Small intestine (tissue), 7 donors: ENCODE measurements at regions not wholly inside any gene's neighbourhood (a gene's known extent, or its start where the extent isn't known, plus 50 kb on each side); places are given as distances from the start of the nearest gene placed in this dataset.

Experiments
- DNase-seq, 2 donors: peaks; one replicate each; pipeline versions ENCODE4 v3.0.0 to v3.0.0-alpha.2; 2013
- FAIRE-seq: peaks from 2 replicates; lab custom pipeline; 2012; peaks lifted over from hg19 to GRCh38; lab: Jason Lieb, UNC
- H3K27ac ChIP-seq, 3 donors: one replicate each; pipeline ENCODE4 v1.5.1; 2013; ENCODE audit warnings: low read length in 2 of 3, mild to moderate bottlenecking in 2 of 3, control low read depth in 1 of 3, inconsistent platforms in 1 of 3, low read depth in 1 of 3, moderate library complexity in 1 of 3
- H3K27me3 ChIP-seq, 3 donors: one replicate each; pipeline ENCODE4 v1.6.1; 2013; ENCODE audit warnings: low read length in 3 of 3, inconsistent platforms in 1 of 3; ENCODE audit not compliant: control insufficient read depth in 3 of 3, insufficient read depth in 3 of 3
- H3K36me3 ChIP-seq, 3 donors: one replicate each; pipeline ENCODE4 v1.6.1; 2013; ENCODE audit warnings: low read length in 3 of 3, inconsistent platforms in 1 of 3, low read depth in 1 of 3, mild to moderate bottlenecking in 1 of 3, moderate library complexity in 1 of 3; ENCODE audit not compliant: control insufficient read depth in 3 of 3, insufficient read depth in 2 of 3
- H3K4me1 ChIP-seq, 3 donors: one replicate each; pipeline ENCODE4 v1.6.1; 2013; ENCODE audit warnings: low read length in 2 of 3, inconsistent platforms in 1 of 3, low read depth in 1 of 3, mild to moderate bottlenecking in 1 of 3, moderate library complexity in 1 of 3; ENCODE audit not compliant: control insufficient read depth in 3 of 3, insufficient read depth in 2 of 3
- H3K4me3 ChIP-seq, 3 donors: one replicate each; pipeline ENCODE4 v1.5.1; 2013; ENCODE audit warnings: low read length in 3 of 3, control low read depth in 1 of 3, inconsistent platforms in 1 of 3, low read depth in 1 of 3, mild to moderate bottlenecking in 1 of 3, moderate library complexity in 1 of 3
- H3K9me3 ChIP-seq, 2 donors: one replicate each; pipeline ENCODE4 v1.6.1; 2013; ENCODE audit warnings: low read depth in 1 of 2, low read length in 1 of 2; ENCODE audit not compliant: control insufficient read depth in 2 of 2, insufficient read depth in 1 of 2
- WGBS, 3 donors: extraction: QIAGEN DNeasy Blood & Tissue Kit; methylation state at CpG; one replicate each; pipeline ENCODE4 v1.1.7; 2013; 5-methylcytosine and 5-hydroxymethylcytosine counted together
- donor health status: healthy with polysubstance abuse.
- donor health status: control.
- donor health status: control.
- donor health status: Bipolar disorder and iron deficiency.
- donor health status: healthy.

- Histone ChIP-seq H3K36me3 (no peaks in the 10 kb centered on the region), H3K27ac (no peak overlapping the region), H3K4me3 (no peak overlapping the region), H3K27me3 (peaks cover 6 to 18% (median 10%) of the 10 kb centered on the region in 3 donors), H3K9me3 (no peaks in the 10 kb centered on the region), H3K4me1 (peaks cover 0 to 4% (median 0%) of the 10 kb centered on the region in 3 donors)
- DNase-seq (no peak), FAIRE-seq (no peak)
- 71 to 84% (median 82%) methylated on average over 4 of the region's 4 CpGs for WGBS, 3 donors
Measured at GRCh38 chr21:31553926-31554325, 105.6 kb upstream of the SOD1 start.

GRCh38 chr21:31553461-31553860 lies 106.0 kb upstream of the SOD1 start:
- H3K4me3 ChIP-seq = no peak overlapping the region
- 74 to 88% (median 76%) methylated on average over 5 of the region's 5 CpGs for WGBS, 3 donors
- FAIRE-seq (no peak), DNase-seq (no peak)
- no peaks in the 10 kb centered on the region for H3K9me3 ChIP-seq
- no peak overlapping the region for H3K27ac ChIP-seq
- peaks cover 6 to 17% (median 6%) of the 10 kb centered on the region in 3 donors for H3K27me3 ChIP-seq
- no peaks in the 10 kb centered on the region for H3K36me3 ChIP-seq
- H3K4me1 ChIP-seq = peaks cover 0 to 3% (median 0%) of the 10 kb centered on the region in 3 donors

GRCh38 chr21:31552826-31553225 lies 106.7 kb upstream of the SOD1 start:
- no peaks in the 10 kb centered on the region for H3K36me3 ChIP-seq
- no peaks in the 10 kb centered on the region for H3K9me3 ChIP-seq
- no peak for FAIRE-seq
- no peak for DNase-seq
- WGBS, 3 donors = 79 to 89% (median 89%) methylated on average over 3 of the region's 3 CpGs
- H3K27me3 ChIP-seq = peaks cover 0 to 12% (median 5%) of the 10 kb centered on the region in 3 donors
- no peaks in the 10 kb centered on the region for H3K4me1 ChIP-seq
- H3K27ac ChIP-seq = no peak overlapping the region
- no peak overlapping the region for H3K4me3 ChIP-seq

- Histone ChIP-seq H3K36me3 (no peaks in the 10 kb centered on the region), H3K27me3 (no peaks in the 10 kb centered on the region), H3K4me1 (no peaks in the 10 kb centered on the region), H3K27ac (no peak overlapping the region), H3K4me3 (no peak overlapping the region), H3K9me3 (no peaks in the 10 kb centered on the region)
- FAIRE-seq (no peak), DNase-seq (no peak)
- 93 to 97% (median 97%) methylated on average over 7 of the region's 7 CpGs for WGBS, 3 donors
Measured at GRCh38 chr21:31550070-31550469, 109.4 kb upstream of the SOD1 start.

GRCh38 chr21:31548688-31549087 lies 110.8 kb upstream of the SOD1 start:
- FAIRE-seq (no peak), DNase-seq (no peak)
- H3K4me1 ChIP-seq = no peaks in the 10 kb centered on the region
- no peaks in the 10 kb centered on the region for H3K36me3 ChIP-seq
- H3K27me3 ChIP-seq = no peaks in the 10 kb centered on the region
- no peak overlapping the region for H3K4me3 ChIP-seq
- no peaks in the 10 kb centered on the region for H3K9me3 ChIP-seq
- 91 to 94% (median 94%) methylated on average over 3 of the region's 3 CpGs for WGBS, 3 donors
- no peak overlapping the region for H3K27ac ChIP-seq

- Histone ChIP-seq H3K27ac (no peak overlapping the region), H3K4me1 (no peaks in the 10 kb centered on the region), H3K9me3 (no peaks in the 10 kb centered on the region), H3K36me3 (no peaks in the 10 kb centered on the region), H3K4me3 (no peak overlapping the region), H3K27me3 (no peaks in the 10 kb centered on the region)
- DNase-seq (no peak), FAIRE-seq (no peak)
- 79 to 91% (median 81%) methylated on average over 3 of the region's 3 CpGs for WGBS, 3 donors
Measured at GRCh38 chr21:31546443-31547170, 112.9 kb upstream of the SOD1 start.

- FAIRE-seq = no peak
- 70 to 82% (median 81%) methylated on average over 1 of the region's 1 CpG for WGBS, 3 donors
- no peaks in the 10 kb centered on the region for H3K27me3 ChIP-seq
- no peak overlapping the region for H3K27ac ChIP-seq
- no peaks in the 10 kb centered on the region for H3K36me3 ChIP-seq
- no peaks in the 10 kb centered on the region for H3K9me3 ChIP-seq
- H3K4me1 ChIP-seq = no peaks in the 10 kb centered on the region
- no peak for DNase-seq
- no peak overlapping the region for H3K4me3 ChIP-seq
Measured at GRCh38 chr21:31545036-31545435, 114.5 kb upstream of the SOD1 start.

GRCh38 chr21:31543191-31543590 lies 116.3 kb upstream of the SOD1 start:
- FAIRE-seq = no peak
- DNase-seq = no peak

GRCh38 chr21:31538816-31539215 lies 120.7 kb upstream of the SOD1 start:
- no peak overlapping the region for H3K4me3 ChIP-seq
- no peaks in the 10 kb centered on the region for H3K36me3 ChIP-seq
- H3K9me3 ChIP-seq = no peaks in the 10 kb centered on the region
- no peaks in the 10 kb centered on the region for H3K4me1 ChIP-seq
- no peaks in the 10 kb centered on the region for H3K27me3 ChIP-seq
- 71 to 87% (median 83%) methylated on average over 10 of the region's 10 CpGs for WGBS, 3 donors
- DNase-seq (no peak), FAIRE-seq (no peak)
- H3K27ac ChIP-seq = no peak overlapping the region

More at GRCh38 chr21:31543191-31543590, 116.3 kb upstream of the SOD1 start:
- no peaks in the 10 kb centered on the region for H3K9me3 ChIP-seq
- H3K4me3 ChIP-seq = no peak overlapping the region
- H3K27me3 ChIP-seq = no peaks in the 10 kb centered on the region
- H3K36me3 ChIP-seq = no peaks in the 10 kb centered on the region
- no peak overlapping the region for H3K27ac ChIP-seq
- 67 to 92% (median 91%) methylated on average over 16 of the region's 16 CpGs for WGBS, 3 donors
- no peaks in the 10 kb centered on the region for H3K4me1 ChIP-seq
